ENCODE measurements at regions not wholly inside any gene's neighbourhood (a gene's known extent, or its start where the extent isn't known, plus 50 kb on each side); places are given as distances from the start of the nearest gene placed in this dataset.

- 73 to 94% (median 90%) methylated on average over 2 of the region's 2 CpGs for WGBS, 3 donors
- no peak for DNase-seq
- Histone ChIP-seq H3K27ac (no peak overlapping the region), H3K27me3 (ENCODE audit: insufficient read depth in 3 of 3, low read length in 2 of 3) (no peaks in the 10 kb centered on the region), H3K4me3 (no peak overlapping the region), H3K36me3 (ENCODE audit: insufficient read depth in 1 of 2, low read depth in 1 of 2) (no peaks in the 10 kb centered on the region), H3K9me3 (no peaks in the 10 kb centered on the region), H3K4me1 (no peaks in the 10 kb centered on the region)
- intact Hi-C loops (cut with DNase I) = no loop called here
- ATAC-seq = no peak
- TF ChIP-seq CTCF (IDR thresholded peaks at IDR 0.05) = no peak
Observed at GRCh38 chr13:81917810-81918209, 1576.9 kb upstream of the SPRY2 start.

- no peaks in the 10 kb centered on the region for H3K4me1 ChIP-seq
- H3K9me3 ChIP-seq = no peaks in the 10 kb centered on the region
- intact Hi-C loops (cut with DNase I) = no loop called here
- TF ChIP-seq CTCF (IDR thresholded peaks at IDR 0.05) = no peak
- no peaks in the 10 kb centered on the region for H3K27me3 ChIP-seq (ENCODE audit: insufficient read depth in 3 of 3, low read length in 2 of 3)
- no peak overlapping the region for H3K4me3 ChIP-seq
- H3K27ac ChIP-seq = no peak overlapping the region
- no peak for DNase-seq
- no peak for ATAC-seq
- H3K36me3 ChIP-seq (ENCODE audit: insufficient read depth in 1 of 2, low read depth in 1 of 2) = no peaks in the 10 kb centered on the region
Observed at GRCh38 chr13:81916461-81916860, 1575.5 kb upstream of the SPRY2 start.

GRCh38 chr13:81907787-81908372 lies 1567.0 kb upstream of the SPRY2 start:
- no peak for ATAC-seq
- intact Hi-C loops (cut with DNase I) = no loop called here
- Histone ChIP-seq H3K9me3 (no peaks in the 10 kb centered on the region), H3K4me3 (no peak overlapping the region), H3K27ac (no peak overlapping the region), H3K4me1 (no peaks in the 10 kb centered on the region), H3K36me3 (ENCODE audit: insufficient read depth in 1 of 2, low read depth in 1 of 2) (no peaks in the 10 kb centered on the region), H3K27me3 (ENCODE audit: insufficient read depth in 3 of 3, low read length in 2 of 3) (no peaks in the 10 kb centered on the region)
- no peak for TF ChIP-seq CTCF (IDR thresholded peaks at IDR 0.05)
- no peak for DNase-seq
- WGBS, 3 donors = 62 to 74% (median 74%) methylated on average over 1 of the region's 1 CpG

- no peak overlapping the region for H3K27ac ChIP-seq
Observed at GRCh38 chr13:81888855-81889254, 1547.9 kb upstream of the SPRY2 start.

More at GRCh38 chr13:81888855-81889254, 1547.9 kb upstream of the SPRY2 start:
- Histone ChIP-seq H3K9me3 (no peaks in the 10 kb centered on the region), H3K4me3 (no peak overlapping the region), H3K36me3 (ENCODE audit: insufficient read depth in 1 of 2, low read depth in 1 of 2) (no peaks in the 10 kb centered on the region), H3K4me1 (no peaks in the 10 kb centered on the region), H3K27me3 (ENCODE audit: insufficient read depth in 3 of 3, low read length in 2 of 3) (peaks cover 0 to 2% (median 0%) of the 10 kb centered on the region in 3 donors)
- WGBS, 3 donors = 56 to 74% (median 64%) methylated on average over 2 of the region's 2 CpGs
- intact Hi-C loops (cut with DNase I) = no loop called here
- no peak for TF ChIP-seq CTCF (IDR thresholded peaks at IDR 0.05)
- ATAC-seq (no peak), DNase-seq (peak in 1 of 2 donors; percentile 32)
